GM18508 (cell line): ENCODE measurements at regions not wholly inside any gene's neighbourhood (a gene's known extent, or its start where the extent isn't known, plus 50 kb on each side); places are given as distances from the start of the nearest gene placed in this dataset.
"Not testable (repeated sequence)": the region's sequence is repeated elsewhere in the genome, so short reads cannot be mapped to it uniquely, and the experiment has no call there.

Experiments
- ATAC-seq: cut with Tn5 transposase; IDR thresholded peaks from one replicate; pipeline ENCODE4 v1.9.1; 2021; ENCODE audit warnings: moderate number of reproducible peaks; ENCODE audit not compliant: insufficient read depth, unreplicated experiment

DNA sequence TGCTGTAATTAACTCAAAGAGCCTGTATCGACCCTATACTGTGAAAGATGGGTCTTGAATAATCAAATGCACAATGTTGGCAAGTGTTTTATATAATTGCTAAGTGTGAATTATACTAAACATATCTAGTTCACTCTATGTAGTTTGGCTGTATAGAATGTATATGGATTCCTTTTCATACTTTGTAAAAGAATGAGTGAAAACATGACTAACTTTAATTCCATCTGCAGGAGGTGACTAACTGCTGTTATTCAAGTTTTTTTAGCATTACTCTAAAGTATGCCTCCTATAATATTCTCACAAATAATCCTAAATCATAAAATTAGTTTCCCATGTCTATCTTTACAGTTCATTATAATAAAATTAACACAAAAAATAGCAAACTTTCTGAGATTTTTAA lies 394.0 kb upstream of the MON1B start:
- ATAC-seq = no peak

DNA sequence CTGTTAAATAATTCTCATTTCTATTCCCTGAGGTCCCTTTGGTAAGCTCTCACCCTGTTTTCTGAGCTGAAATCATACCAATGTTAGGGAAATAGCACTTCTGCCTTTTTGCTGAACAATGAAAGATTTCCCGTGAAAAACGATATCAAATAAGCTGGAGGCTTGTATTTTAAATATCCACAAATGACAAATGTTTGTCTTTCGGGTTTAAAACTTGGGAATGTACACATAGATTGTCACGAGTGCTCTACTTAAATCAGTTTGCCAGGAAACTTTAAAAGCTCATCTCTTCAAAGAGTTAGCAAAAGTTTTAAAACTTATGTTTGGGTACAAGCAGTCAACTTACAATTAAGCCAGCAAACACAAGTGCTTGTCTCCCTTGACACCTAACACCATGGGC lies 393.5 kb upstream of the MON1B start:
- ATAC-seq = no peak

DNA sequence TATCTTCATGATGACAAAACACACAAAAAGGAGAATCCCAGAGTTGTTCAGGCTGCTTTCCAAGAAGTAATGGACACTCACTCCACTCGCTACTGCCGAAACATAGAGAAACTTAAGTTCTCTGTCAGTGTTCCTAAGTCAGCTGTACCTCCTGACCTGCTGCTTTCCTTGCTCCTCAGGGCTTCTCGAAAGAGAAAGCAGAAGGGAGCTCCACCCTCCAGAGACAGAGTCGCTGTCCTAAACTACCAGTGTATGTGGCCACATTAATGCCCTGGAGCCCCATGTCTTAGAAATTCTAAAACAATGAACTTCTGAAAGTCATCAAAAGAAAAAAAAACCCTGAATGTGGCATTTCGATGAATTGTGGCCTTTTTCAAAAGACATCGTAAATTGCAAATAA lies 390.8 kb upstream of the MON1B start:
- ATAC-seq = no peak

DNA sequence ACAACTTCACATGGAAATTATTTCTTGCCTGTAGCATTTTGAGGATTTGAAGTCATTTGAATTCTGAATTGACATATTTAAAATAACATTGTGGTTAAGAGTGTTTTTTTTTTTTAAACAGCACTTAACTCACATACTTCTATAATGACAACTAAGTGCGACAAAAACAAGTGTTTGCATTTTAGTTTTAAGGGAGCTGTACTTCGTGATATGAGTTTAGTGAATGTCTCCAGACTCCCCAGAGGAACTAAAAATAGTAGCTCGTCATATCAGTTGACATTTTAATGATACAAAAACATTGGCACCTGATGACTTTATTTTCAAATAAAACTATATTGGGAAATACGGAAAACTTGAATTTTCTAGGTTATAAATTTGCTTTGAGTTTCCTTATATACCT lies 389.6 kb upstream of the MON1B start:
- no peak for ATAC-seq

DNA sequence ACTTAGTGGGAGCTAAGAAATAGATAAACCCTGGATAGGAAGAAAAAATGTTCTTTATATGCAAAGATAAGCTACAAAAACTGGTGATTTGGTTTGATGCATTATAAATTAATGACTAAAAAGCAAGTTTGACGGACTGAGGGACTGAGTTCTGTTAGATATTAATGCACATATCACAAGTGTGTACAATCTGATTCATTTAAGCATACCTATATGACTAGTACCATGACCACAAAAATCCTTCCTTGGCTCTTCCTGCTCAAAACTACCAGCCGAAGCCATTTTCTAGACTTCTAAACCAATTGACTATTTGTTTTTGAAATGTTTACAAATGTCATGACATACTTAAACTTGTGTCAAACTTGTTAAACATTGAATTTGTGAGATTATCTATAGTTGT lies 374.5 kb upstream of the MON1B start:
- ATAC-seq = no peak

DNA sequence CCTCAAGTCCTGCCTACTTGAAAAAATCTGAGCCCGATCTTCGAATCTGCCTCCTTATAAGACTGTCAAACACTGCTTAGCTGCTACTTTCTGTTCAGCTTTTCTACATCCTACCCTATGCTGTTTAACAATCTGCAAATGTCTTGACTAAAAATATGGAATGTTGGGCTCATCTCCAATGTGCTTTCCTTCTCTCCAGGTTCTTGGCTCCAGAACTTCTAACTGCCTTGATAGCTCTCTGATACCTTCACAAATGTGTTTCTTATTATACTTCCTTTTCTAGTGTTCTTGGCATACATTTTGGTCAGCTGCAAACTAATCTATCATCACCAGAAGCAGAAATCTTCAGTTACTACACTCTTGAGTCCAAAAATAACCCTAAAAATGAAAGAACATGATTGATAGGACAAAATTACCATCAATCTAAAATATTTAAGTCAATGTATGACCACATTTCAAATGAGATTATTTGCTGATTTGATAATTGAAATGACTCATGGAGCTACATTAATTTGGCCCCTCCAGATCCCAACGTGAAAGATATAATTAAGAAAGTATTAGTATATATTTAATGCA lies 372.3 kb upstream of the MON1B start:
- no peak for ATAC-seq

DNA sequence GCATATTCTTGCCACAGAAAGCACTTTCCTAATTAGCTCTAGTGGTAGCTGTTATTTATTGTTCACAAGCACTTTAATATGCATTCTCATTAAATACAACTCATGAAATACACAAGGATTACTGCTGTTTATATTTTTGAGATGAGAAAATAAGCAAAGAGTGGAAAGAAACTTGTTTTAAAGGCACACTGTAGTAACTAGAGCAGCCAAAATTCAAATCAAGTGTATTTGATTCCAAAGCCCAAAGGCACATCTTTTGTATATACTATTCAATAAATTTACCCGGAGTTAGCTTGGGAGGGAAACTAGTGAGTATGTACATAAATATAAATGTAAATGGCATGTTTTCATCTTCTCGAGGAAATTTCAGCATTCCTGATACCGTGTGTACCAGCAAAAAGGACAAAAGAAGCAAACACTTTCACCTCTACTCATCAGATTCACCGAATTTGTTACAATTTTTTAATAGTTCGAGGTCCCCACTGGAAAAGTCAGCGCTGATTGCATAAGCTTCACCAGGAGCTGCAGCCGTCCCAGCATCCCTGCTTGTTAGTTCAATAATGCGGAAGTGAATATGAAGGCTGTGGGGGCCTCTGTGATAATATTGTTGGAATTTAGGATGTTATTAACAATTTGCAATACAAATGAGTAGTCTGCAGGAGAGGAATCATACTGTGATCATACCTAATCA lies 371.6 kb upstream of the MON1B start:
- ATAC-seq = no peak

DNA sequence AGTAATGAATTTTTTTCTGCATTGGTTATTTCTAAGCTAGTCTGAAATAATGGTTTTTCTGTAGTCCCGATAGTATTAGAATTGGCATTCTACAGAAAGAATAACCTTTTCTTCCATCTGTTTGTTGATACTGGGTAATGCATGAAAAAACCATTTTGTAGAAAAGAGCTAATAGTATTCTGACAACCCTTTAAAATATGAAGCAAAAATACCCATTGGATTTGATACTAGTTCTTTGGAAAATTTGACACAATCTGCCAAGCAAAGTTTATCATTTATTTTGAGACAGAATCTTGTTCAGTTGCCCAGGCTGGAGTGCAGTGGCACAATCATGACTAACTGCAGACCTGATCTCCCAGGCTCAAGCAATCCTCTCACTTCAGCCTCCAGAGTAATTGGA lies 366.8 kb upstream of the MON1B start:
- no peak for ATAC-seq

DNA sequence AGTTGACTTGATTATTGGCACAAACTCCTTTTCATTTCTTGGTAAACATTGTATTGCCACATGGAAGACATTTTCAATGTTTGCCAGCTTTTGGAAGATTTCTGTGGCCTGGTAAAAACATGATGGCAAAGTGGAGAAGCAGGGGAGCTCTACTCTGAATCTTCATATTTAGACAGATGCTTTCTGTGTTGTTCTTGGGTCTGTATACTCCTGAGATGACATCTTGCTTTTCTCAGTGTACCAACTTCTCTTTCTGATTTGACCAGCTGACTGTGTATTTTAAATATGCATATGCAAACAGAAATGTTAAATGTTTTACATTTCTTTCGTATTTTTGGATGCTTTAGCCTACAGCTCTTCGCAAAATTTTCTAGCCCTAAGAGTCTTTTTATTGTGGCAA lies 366.2 kb upstream of the MON1B start:
- ATAC-seq = no peak

DNA sequence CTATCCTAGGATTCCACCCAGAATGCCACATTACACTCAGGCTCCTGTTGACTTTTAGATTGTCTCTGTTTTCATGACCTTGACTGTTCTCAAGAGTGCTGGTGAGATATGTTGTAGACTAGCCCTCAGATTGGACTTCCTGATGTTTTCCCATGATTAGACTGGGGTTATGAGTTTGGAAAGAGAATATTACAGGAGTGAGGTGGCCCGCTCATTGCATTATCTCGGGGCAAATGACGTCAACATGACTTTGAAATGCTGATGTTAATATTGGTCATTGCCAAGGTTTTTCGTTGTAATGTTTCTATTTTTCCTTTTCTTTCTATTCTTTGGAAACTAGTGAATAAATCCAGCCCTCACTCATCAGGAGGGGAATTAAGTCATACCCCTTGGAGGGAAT lies 355.7 kb upstream of the MON1B start:
- ATAC-seq = no peak

DNA sequence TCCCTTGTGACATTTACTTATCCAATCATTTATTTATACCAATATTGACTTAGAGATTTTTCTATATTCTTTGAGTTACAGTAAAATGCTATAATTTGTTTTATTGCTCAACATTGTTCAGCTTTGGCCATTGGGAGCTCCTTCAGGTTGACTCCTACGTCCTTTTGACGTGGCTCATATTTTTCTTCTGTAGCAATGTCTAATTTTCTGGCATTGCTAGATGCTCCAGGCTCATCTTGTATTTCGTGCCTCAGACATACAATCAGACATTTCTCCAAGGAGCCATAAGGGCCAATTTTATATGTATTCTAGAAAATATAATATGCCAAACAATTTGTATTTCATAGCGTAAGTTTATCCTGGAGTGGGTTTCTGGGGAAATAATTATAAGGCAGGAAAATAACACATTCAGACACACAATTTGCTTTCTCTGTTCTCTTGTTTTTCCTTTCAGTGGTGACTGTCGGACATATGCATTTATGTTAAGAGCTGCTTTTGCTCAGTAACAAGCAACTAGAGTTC lies 355.1 kb upstream of the MON1B start:
- no peak for ATAC-seq

DNA sequence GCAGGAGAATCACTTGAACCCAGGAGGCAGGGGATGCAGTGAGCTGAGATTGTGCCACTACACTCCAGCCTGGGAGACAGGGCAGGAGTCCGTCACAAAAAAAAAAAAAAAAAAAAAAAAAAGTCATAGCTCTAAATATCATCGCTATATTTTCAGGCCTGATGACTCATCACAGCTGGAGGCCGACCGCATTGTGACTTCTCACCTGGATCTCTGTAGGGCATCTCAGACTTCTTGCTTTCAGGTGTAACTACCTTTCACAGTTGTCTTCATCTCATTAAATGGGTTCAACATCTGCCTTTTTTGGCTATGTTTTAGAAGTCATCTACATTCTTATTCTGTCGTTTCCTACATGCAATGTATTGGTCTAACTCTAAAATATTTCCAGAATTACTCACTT lies 353.1 kb upstream of the MON1B start:
- no peak for ATAC-seq

DNA sequence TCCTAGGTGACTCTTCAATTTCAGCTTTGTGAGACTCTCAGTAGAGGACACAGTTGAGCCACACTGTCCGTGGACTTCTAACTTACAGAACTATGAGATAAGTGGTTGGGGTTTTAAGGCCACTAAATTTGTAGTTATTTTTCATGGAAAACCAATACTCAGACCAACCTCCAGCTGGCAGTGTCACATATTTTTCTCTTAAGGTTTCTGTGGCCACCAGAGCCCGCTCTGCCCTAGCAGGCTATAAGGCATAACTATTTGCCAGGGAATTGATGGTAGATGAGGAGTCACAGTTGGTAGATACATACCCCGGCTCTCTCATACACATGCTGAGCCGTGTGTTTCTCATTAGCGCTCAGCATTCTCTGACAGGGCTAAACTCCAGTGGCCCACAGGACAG lies 336.8 kb upstream of the MON1B start:
- ATAC-seq = no peak

DNA sequence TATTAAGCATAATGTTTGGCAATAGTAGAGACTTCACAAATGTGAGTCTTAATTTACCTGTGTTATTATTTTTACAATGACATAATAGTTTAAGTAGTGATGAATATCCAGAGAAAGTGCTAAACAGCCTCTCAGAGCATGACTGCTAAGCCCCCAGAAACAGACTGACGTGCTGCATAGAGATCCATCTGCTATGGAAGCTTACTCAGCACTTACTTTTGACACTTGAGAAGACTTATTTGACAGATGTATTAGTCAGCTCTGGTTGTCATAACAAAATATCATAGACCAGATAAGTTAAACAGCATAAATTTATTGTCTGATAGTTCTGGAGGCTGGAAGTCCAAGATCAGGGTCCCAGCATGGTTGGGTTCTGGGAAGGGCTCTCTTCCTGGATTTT lies 334.9 kb upstream of the MON1B start:
- no peak for ATAC-seq

DNA sequence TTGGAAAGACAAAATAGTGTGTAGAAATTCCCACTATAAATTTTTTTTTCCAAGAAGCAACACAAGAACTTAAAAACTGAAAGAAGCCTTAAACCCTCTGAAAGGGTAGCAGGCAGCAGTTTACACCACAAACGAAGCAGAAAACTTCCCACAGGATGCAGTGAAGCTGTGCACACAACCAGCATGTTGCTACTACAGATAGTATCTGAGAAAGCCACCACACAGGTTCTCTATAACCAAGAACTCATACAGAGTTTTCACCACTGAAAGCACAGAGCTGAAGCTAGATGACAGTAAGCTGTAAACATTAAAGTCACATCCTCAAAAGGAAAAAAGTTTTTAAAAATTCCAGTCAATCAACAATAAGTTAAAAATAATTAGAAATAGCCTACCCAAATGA lies 333.6 kb upstream of the MON1B start:
- ATAC-seq = no peak

DNA sequence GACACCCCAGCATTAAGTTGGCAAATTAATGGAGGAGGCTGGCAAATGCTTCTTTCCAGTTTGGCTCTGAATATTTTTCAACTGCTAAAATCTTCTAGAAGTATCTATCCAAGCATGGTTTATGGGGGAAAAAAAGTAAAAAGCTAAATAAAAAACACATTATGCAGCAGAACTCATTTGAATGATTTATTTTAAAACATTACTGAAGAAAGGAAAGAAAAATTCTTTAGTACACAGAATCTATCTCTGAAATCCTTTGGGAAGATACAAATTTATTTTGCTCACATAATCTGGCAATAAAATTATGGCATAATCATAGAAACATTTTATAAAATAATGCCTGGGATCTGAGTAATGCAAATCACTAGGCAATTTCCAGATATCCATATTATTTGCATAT lies 328.1 kb upstream of the MON1B start:
- ATAC-seq = no peak

DNA sequence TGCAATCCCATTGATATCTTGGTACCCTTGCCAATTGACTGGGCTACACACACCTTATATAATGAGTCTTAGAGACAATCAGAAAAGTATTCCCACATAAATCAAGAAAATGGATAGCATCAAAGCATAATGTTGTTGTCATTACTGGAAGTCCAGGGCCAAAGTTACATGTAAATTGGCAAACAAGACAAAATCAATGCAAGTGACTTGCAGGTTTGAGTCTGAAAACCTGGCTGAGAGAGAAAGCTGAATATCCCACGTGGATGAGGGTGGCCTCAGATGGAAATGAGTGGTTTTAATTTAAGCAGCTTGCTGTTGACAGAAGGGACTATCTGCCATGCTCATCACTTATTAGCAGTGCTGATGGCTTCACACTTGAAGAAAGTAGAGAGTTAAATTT lies 324.0 kb upstream of the MON1B start:
- ATAC-seq = no peak

DNA sequence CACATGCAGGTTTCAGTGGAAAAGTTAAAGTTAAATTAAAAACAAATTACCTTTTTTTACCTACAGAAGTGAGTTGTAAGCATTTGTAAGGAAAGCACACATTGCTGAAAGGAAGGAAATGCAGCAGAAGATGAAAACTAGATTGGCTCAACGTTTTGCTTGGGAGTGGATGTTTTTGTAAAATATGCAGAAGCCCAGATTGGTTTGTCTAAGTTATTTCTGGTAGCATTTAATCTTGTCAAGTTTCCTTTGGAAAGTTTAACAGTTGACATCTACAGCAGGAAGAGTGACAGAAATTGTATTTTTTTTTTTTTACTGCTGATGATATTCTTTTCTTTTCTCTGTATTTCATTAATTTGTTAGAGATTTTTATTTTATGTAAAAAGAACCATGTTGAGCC lies 315.1 kb upstream of the MON1B start:
- no peak for ATAC-seq

DNA sequence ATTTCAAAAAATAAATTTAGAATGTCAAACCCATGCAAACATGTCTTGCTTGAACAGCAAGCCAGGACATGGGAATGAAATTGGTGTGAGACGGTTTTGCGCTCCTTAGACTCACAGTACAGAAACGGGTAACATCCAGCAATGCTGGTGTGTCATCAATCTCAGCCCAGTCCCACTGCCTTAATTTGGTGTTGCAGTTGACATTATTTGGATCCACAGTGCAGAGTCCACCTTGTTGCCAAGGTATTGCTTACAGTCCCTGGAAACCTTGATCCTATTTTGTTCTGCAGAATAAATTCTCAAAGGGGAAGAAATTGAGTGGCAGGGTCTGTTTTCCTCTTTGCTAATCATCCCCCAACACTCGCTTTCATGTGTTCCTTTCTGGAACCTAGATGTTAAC lies 311.6 kb upstream of the MON1B start:
- ATAC-seq = no peak

DNA sequence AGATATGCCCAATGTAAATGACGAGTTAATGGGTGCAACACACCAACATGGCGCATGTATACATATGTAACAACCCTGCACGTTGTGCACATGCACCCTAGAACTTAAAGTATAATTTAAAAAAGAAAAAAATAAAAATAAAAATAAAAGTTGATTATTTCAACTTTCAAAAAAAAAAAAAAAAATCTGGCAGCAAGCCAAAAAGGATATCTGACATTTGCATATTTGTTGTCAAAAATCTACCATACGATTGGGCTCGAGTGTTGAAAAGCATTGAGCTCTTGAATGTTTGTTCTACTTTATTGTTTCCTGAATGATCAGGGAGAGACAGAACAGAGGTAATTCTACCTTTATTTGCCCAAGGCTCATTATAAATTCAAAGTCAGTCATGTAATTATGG lies 310.5 kb upstream of the MON1B start:
- ATAC-seq = not testable (repeated sequence)

DNA sequence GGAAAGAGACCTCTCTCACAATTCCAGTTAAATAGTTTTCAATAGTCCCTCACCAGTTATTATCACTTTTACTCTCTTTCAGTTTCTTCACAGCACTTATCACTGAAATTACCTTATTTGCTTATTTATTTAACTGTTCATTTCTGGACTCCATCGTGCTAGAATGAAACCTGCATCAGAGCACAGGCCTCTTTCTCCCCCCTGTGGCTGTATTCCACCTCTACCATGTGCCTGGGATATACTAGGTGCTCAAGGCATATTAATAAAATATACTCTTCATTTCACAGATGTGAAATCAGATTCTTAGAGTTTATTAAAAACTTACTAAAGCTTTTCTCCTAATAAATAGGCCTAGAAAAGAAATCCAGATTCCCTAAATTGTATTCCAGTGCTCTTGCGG lies 308.9 kb upstream of the MON1B start:
- no peak for ATAC-seq

DNA sequence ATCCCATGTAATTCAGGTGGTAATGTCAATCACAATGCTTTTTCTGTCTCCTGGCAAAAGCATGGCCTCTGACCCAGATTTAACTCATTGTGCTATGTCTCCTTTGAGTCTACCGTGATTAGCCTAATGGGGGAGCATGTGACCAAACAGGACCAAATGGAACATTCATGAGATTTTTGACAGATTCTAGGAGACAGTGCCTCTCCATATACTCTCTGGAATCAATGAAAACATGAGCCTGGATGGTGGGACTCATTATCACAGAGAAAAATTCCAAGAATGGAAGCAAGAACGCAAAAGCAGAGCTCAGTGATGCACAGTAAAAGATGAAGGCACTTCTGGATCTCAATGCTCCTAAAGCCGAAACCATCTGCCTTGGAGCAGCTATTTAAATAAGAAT lies 307.9 kb upstream of the MON1B start:
- no peak for ATAC-seq
